HG03457 (cell line): ENCODE measurements at regions not wholly inside any gene's neighbourhood (a gene's known extent, or its start where the extent isn't known, plus 50 kb on each side); places are given as distances from the start of the nearest gene placed in this dataset.

Experiments used
- ATAC-seq: cut with Tn5 transposase; IDR thresholded peaks from one replicate; pipeline ENCODE4 v1.9.1; 2021; ENCODE audit warnings: moderate number of reproducible peaks; ENCODE audit not compliant: unreplicated experiment

GRCh38 chr12:14273913-14274311 lies 91.6 kb upstream of the ATF7IP start:
- ATAC-seq = no peak

- no peak for ATAC-seq
Measured at GRCh38 chr12:14275111-14275510, 90.4 kb upstream of the ATF7IP start.

DNA sequence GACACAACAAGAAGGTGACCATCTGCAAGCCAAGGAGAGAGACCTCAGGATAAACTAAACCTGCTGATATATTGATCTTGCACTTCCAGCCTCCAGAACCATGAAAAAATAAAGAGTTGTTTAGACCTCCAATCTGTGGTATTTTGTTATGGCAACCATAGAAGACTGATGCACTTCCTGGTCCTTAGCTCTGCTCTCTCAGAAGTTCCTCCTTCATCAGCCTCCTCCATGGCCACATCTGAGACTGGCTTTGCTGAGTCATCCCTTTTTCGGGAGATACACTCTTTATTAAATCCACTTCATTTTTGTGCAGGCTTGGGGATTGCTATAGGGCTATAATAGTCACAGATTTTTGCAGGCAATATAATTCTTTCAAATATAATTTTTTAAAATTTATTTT lies 89.6 kb upstream of the ATF7IP start:
- ATAC-seq = no peak

GRCh38 chr12:14278294-14278953 lies 87.1 kb upstream of the ATF7IP start:
- no peak for ATAC-seq

DNA sequence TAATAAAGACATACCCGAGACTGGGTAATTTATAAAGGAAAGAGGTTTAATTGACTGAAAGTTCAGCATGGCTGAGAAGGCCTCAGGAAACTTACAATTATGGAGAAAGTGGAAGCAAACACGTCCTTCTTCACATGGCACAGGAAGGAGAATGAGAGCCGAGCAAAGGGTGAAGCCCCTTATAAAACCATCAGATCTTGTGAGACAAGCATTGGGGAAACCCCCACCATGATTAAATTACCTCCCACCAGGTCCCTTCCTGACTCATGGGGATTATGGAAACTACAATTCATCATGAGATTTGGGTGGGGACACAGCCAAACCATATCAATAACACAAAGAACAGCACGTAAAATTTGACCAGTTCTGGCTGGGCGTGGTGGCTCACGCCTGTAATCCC lies 85.6 kb upstream of the ATF7IP start:
- no peak for ATAC-seq

DNA sequence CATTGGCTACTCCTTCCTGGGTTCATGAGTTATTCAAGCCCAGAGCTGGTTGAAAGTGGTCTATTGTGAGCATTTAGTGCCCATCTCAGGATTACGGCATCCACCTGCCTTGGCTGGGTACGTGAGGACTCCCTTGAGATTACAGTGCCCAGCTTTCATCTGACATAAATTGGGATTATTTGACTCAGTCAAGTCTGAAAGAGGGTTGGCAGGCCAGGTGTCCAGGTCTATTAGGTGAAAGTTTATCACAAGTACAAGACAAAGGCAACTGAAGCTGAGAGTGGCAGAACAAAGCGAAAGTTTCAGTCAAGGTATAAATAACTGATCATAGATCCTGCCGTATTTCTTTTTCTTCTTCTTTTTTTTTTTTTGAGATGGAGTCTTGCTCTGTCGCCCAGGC lies 84.6 kb upstream of the ATF7IP start:
- ATAC-seq = no peak

DNA sequence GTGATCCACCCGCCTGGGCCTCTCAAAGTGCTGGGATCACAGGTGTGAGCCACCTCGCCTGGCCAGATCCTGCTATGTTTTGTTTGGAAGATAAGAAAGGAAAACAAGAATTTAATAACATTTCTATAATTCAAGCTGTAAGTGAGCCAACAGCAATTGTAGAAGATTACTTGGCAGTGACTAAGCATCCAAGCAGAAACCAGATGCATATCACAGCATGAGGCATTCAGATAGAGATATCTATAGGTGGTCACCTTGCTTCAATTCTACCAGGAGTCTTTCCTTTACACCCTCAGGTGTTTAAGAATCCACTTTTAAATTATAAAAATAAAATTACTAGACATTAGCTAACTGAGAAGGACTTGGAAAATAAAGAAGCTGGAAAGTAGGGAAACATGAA lies 83.9 kb upstream of the ATF7IP start:
- no peak for ATAC-seq

GRCh38 chr12:14283489-14284144 lies 81.9 kb upstream of the ATF7IP start:
- no peak for ATAC-seq

- peak; percentile 59 for ATAC-seq
Measured at GRCh38 chr12:14284184-14284722, 81.2 kb upstream of the ATF7IP start.

DNA sequence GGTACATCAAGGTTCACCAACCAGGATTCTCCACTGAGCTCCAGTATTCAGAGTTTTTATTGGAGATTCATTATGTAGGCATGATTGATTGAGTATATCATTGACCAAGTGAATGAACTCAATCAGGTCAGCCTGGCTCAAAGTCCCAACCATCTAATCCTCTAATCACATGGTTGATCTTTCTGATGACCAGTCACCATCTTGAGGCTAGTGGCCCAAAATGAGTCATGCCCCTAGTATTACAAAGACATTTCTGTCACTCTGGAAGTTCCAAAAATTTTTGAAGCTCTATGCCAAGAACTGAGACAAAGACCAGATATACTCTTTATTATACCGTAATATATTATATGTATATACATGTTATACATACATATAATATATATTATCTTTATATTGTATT lies 75.9 kb upstream of the ATF7IP start:
- ATAC-seq = no peak

DNA sequence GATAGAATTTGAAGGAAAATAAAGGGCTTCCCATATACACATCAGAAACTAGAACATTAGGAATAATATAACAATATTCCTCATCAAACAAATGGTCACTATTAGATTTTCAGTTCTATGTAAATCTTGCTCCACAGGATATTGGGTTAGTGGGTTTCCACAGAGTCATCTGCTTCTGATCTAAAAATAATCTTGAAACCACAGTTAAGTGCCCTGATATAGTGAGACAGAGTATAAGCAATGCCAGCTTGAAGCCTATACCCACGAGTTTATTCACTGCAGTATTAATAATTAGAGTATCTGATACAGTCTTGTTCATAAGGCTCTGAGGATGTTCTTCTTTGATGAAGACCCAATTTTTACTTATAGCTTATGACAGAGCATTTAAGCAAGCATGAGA lies 74.5 kb upstream of the ATF7IP start:
- ATAC-seq = no peak

DNA sequence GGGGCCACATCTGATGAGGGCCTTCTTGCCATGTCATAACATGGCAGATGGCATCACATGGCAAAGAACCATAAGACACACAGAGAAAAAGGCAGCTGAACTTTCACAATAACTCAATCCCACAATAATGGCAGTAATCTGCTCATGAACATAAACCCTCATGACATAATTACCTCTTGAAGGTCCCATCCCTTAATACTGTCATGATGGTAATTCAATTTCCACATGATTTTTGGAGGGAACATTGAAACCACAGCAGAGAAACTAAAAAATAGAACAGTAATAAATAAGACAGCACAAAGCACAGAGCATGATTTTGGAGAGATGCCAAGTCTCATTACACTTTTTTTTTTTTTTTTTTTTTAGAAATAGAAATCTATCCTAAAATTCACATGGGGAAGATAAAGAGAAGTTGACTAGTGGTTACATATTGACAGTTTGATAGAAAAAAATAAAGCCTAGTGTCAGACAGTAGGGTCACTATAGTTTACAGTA lies 61.8 kb upstream of the ATF7IP start:
- ATAC-seq = no peak

- no peak for ATAC-seq
Measured at GRCh38 chr12:14307004-14307403, 58.5 kb upstream of the ATF7IP start.

- ATAC-seq = no peak
Measured at GRCh38 chr12:14308516-14308915, 57.0 kb upstream of the ATF7IP start.

- no peak for ATAC-seq
Measured at GRCh38 chr12:14310866-14311265, 54.6 kb upstream of the ATF7IP start.

- ATAC-seq = no peak
Measured at GRCh38 chr12:14313379-14314138, 51.9 kb upstream of the ATF7IP start.

DNA sequence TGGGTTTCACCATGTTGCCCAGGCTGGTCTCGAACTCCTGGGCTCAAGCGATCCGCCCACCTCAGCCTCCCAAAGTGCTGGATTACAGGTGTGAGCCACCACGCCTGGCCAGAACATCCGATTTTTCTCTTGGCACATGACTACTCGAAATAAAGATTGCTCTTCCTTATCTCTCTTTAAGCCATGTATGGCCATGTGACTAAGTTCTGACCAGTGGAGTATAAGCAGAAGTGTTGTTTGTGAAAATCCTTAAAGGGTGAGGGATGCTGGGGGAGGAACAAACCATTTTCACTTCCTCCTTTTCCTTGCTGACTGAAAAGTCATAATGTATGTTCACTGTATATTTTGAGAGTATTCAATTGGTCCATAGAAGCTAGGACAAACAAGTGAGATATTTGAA lies 50.7 kb upstream of the ATF7IP start:
- ATAC-seq = no peak

- ATAC-seq = no peak
Measured at GRCh38 chr12:14315501-14315900, 50.0 kb upstream of the ATF7IP start.
